ENCODE measurements at regions not wholly inside any gene's neighbourhood (a gene's known extent, or its start where the extent isn't known, plus 50 kb on each side); places are given as distances from the start of the nearest gene placed in this dataset.

GRCh38 chr7:82599895-82600294 lies 156.3 kb upstream of the CACNA2D1 start:
- TF ChIP-seq CTCF (IDR thresholded peaks at IDR 0.05 in 2 of 3, conservative IDR thresholded peaks at IDR 0.05 in 1 of 3; ENCODE audit: borderline replicate concordance in 1 of 3, insufficient read depth in 1 of 3, low read depth in 2 of 3, low read length in 2 of 3), result no peak
- TF ChIP-seq SRF (IDR thresholded peaks at IDR 0.05; ENCODE audit: low read depth), result no peak
- TF ChIP-seq MAX (IDR thresholded peaks at IDR 0.05), result no peak
- TF ChIP-seq REST (IDR thresholded peaks at IDR 0.05; ENCODE audit: low read depth), result no peak
- no peak for TF ChIP-seq EZH2phosphoT487 (IDR thresholded peaks at IDR 0.05; ENCODE audit: borderline replicate concordance)
- no peak for TF ChIP-seq POLR2A (IDR thresholded peaks at IDR 0.05; ENCODE audit: borderline replicate concordance, extremely low read depth, insufficient read depth, insufficient read length)
- TF ChIP-seq POLR2AphosphoS5 (IDR thresholded peaks at IDR 0.05; ENCODE audit: low read depth, low read length), result no peak
- TF ChIP-seq CEBPB (IDR thresholded peaks at IDR 0.05; ENCODE audit: low read depth), result no peak
